Vagina (tissue), 2 donors: ENCODE measurements at regions not wholly inside any gene's neighbourhood (a gene's known extent, or its start where the extent isn't known, plus 50 kb on each side); places are given as distances from the start of the nearest gene placed in this dataset.

ENCODE experiments used
- DNase-seq, 2 donors: peaks; one replicate each; pipeline ENCODE4 v3.0.0-alpha.2; 2017; ENCODE audit errors: extremely low spot score in 2 of 2
- H3K27ac ChIP-seq: fragments of 200-600 bp; sonication (generic); one replicate; pipeline ENCODE4 v1.5.1; 2019
- H3K27me3 ChIP-seq: fragments of 200-600 bp; sonication (generic); one replicate; pipeline ENCODE4 v1.5.1; 2019
- H3K36me3 ChIP-seq, 2 donors: fragments of 200-600 bp; sonication (generic); one replicate each; pipeline ENCODE4 v1.5.1; 2017 to 2019
- H3K4me1 ChIP-seq: fragments of 200-600 bp; sonication (generic); one replicate; pipeline ENCODE4 v1.5.1; 2019
- H3K4me3 ChIP-seq, 2 donors: fragments of 200-600 bp; sonication (generic); 1 replicate in 1 of 2; 2 replicates in 1 of 2; pipeline ENCODE4 v1.5.1; 2016 to 2019
- H3K9me3 ChIP-seq: fragments of 200-600 bp; sonication (generic); one replicate; pipeline ENCODE4 v1.5.1; 2019
- CTCF ChIP-seq, 3 experiments: fragments of 450-650 bp in 2 of 3; fragments of 200-600 bp in 1 of 3; sonication (generic) in 1 of 3; IDR thresholded peaks; one replicate each; pipeline ENCODE4 v1.5.1; 2017 to 2019; ENCODE audit warnings: antibody characterized with exemption in 3 of 3, mild to moderate bottlenecking in 2 of 3, moderate library complexity in 2 of 3
- POLR2A ChIP-seq, 2 donors: fragments of 450-650 bp; IDR thresholded peaks; one replicate each; pipeline ENCODE4 v1.6.1; 2017; ENCODE audit warnings: antibody characterized with exemption in 2 of 2, mild to moderate bottlenecking in 2 of 2, moderate library complexity in 2 of 2
- POLR2AphosphoS5 ChIP-seq, 2 donors: sonication (generic); formaldehyde crosslinking; IDR thresholded peaks; one replicate each; pipeline ENCODE4 v1.9.0; 2017; ENCODE audit warnings: antibody characterized with exemption in 2 of 2, mild to moderate bottlenecking in 2 of 2, low read depth in 1 of 2; ENCODE audit not compliant: insufficient read depth in 1 of 2
- intact Hi-C: fragments of 100-400 bp; cut with DNase I; formaldehyde crosslinking; loops from one replicate; pipeline ENCODE4 v1.15.1; 2023

GRCh38 chr6:159095616-159096015, 50.8 kb upstream of the TAGAP start:
- DNase-seq, result peak in 1 of 2 donors; percentile 52
- intact Hi-C loops, result no loop called here
- Histone ChIP-seq H3K36me3 (no peaks in the 10 kb centered on the region), H3K27me3 (no peaks in the 10 kb centered on the region), H3K9me3 (no peaks in the 10 kb centered on the region), H3K27ac (no peak overlapping the region), H3K4me3 (no peak overlapping the region), H3K4me1 (no peaks in the 10 kb centered on the region)
- TF ChIP-seq POLR2A (IDR thresholded peaks at IDR 0.05) (no peak), CTCF (IDR thresholded peaks at IDR 0.05) (no peak), POLR2AphosphoS5 (IDR thresholded peaks at IDR 0.05; ENCODE audit: insufficient read depth in 1 of 2, low read depth in 1 of 2) (no peak)

GRCh38 chr6:159094444-159095252, 49.9 kb upstream of the TAGAP start:
- TF ChIP-seq CTCF (IDR thresholded peaks at IDR 0.05) (no peak), POLR2A (IDR thresholded peaks at IDR 0.05) (no peak), POLR2AphosphoS5 (IDR thresholded peaks at IDR 0.05; ENCODE audit: insufficient read depth in 1 of 2, low read depth in 1 of 2) (no peak)

More at GRCh38 chr6:159094444-159095252, 49.9 kb upstream of the TAGAP start:
- DNase-seq, result peak in 1 of 2 donors; percentile 64
- H3K4me1 ChIP-seq, result no peaks in the 10 kb centered on the region
- intact Hi-C loops, result no loop called here
- H3K27ac ChIP-seq, result no peak overlapping the region
- no peaks in the 10 kb centered on the region for H3K9me3 ChIP-seq
- H3K27me3 ChIP-seq, result no peaks in the 10 kb centered on the region
- no peaks in the 10 kb centered on the region for H3K36me3 ChIP-seq
- no peak overlapping the region for H3K4me3 ChIP-seq
